B cell (primary cell): ENCODE measurements at regions not wholly inside any gene's neighbourhood (a gene's known extent, or its start where the extent isn't known, plus 50 kb on each side); places are given as distances from the start of the nearest gene placed in this dataset.

Experiments used
- CTCF ChIP-seq: fragments of 200-600 bp; IDR thresholded peaks from one replicate; pipeline ENCODE4 v1.8.0; 2022; ENCODE audit warnings: antibody characterized with exemption, mild to moderate bottlenecking
- EZH2 ChIP-seq: IDR thresholded peaks from 2 replicates; pipeline ENCODE4 v1.6.1; 2012; ENCODE audit warnings: borderline replicate concordance, low read depth, mild to moderate bottlenecking, moderate library complexity, low read length; ENCODE audit not compliant: insufficient read depth, poor library complexity, severe bottlenecking

GRCh38 chr17:26807024-26807423 lies 486.9 kb upstream of the WSB1 start:
- TF ChIP-seq CTCF (no peak), EZH2 (no peak)
